ENCODE measurements at regions not wholly inside any gene's neighbourhood (a gene's known extent, or its start where the extent isn't known, plus 50 kb on each side); places are given as distances from the start of the nearest gene placed in this dataset.

DNA sequence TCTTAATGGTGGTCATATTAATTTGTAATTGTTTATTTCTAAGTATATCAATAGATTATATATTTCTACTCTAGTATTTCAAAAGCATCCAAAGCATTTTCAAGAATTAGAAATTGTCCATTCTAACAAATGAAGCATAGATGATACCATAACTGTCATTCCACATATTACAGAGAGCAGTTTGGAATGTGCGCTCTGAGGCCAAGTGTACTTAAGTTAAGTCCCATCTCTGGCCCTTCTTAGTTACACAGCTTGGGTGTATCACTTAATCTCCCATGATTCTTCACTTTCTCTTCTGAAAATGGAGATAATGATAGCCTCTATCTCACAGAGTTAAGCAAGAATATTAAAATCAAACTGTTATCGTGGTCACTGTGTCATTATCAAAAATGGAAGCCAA, 281.1 kb downstream of the MRPL39 start:
- DNase-seq: no peak

DNA sequence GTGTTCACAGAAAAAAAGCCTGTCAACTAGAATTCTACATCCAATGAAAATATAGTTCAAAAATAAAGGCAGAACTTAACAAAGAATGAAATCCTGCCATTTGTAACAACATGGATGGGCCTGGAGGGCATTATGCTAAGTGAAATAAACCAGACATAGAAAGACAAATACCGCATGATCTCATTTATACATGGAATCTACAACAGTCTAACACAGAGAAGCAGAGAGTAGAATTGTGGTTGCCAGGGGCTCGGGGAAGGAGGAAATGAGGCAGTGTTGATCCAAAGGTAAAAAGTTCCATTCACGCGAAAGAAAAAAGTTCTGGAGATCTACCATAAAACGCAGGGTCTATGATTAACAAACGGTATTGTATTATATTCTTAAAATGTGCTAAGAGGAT, 282.6 kb downstream of the MRPL39 start:
- DNase-seq: no peak

DNA sequence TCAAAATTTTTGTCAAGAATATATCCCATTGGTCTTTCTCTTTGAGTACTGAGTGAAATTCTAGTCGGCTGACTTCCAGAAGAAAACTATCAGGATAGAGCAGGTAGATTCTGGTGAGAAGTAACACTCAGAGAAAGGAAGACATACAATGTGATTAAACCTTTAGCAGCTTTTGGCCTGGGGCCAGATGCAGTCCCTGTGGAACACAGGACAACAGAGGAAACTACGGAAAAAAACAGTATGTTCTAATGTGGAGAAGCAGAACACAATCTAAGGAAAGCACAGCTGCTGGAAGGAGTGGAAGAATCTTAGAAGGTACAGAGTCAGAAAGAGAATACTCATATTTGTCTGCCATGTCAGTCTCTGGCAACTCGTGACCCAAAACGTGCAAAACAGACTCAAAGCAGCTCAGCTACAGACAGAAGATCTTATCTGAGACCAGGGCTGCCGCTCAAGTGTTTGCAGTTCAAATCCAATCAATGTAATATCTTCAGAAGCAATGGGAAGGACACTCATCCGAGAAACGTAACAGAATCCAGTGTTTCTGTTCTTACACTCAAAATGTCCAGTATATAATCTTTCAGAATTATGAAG, 283.8 kb downstream of the MRPL39 start:
- DNase-seq: no peak

DNA sequence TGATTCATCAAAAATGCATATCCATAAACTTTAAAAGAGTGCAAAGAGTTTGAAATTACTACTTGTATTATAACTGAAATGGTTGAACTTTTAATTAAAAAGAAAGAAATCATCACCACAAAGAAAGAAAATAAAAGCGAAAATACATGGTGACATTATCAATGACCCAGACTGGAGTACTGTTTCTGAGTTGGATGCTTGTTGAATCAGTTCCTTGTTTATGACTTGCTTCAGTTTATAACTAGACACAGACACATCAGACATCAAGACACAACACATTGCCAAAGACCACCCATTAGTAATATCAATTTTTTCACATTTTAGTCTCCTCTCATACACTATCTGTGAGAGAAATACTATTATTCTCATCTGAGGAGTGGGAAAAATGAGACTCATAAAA, 293.0 kb downstream of the MRPL39 start:
- no peak for DNase-seq

DNA sequence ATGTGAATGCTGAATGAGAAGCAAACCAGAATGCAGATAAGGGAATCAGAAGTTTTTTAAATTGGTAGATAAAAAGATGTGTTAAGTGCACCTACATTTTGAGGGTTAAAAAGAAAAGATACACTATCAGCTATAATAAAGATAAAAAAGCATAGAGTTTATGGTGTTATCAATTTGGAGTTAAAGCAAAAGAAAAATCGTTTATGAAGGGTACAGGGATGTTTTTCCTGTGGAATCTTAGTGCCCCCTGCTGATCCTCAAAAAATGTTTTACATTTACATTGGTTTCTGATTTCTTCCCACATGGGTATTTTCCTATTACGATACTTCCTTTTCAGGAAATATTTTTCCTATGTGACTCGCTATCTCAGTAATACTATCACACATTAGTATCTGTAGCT, 293.5 kb downstream of the MRPL39 start:
- DNase-seq: no peak

DNA sequence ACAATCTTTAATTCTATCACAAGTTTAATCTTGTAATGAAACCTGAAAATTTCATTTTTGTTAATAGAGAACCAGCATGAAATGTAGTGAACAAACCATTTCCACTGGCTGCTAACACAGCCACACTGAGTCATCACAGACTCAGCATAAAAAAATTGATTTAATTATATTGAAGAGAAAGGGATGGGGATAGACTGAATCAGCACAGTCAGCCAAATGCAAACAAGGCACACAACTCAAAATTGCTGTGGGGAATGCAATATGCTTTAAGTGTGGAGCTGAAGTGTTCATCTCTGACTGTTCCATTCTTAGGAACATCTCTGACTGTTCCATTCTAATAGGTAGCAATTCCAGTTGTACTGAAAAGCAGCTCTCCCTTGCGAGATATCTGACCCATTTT, 299.8 kb downstream of the MRPL39 start:
- no peak for DNase-seq

DNA sequence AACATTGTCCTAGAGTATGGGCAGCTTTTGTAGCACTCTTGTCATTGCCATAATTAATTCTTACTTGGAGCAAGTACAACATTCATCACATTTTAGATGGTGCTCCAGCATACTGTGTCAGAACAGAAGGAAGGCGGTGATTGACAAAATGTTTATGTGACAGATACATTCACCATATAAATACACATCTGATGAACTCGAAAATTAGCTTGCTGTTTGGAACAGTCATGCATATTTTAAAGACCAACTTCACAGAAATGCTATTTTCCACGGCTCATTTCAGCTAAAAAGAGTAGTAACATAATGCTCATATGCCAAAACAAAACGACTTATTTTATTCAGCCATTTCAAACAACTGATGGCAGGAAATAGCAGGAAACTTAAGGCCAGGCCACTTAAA, 302.7 kb downstream of the MRPL39 start:
- DNase-seq: no peak

DNA sequence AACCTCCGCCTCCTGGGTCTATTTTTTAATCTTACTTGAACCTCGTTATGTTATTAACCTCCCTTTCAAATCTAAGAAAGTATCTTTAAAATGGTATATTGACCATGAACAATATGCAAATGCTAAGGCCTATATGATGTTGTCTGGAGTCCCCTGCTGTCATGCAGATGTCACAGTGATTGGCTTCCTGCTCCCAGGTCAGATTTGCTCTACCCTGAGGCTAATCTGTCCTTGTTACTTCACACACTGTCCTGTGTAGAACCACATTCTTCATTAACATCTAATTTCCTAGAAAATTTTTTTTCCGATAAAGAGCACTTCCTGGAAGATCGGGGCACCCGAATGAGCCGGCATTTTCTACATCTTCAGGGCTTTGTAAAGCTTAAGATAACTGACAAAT, 306.6 kb downstream of the MRPL39 start:
- no peak for DNase-seq

DNA sequence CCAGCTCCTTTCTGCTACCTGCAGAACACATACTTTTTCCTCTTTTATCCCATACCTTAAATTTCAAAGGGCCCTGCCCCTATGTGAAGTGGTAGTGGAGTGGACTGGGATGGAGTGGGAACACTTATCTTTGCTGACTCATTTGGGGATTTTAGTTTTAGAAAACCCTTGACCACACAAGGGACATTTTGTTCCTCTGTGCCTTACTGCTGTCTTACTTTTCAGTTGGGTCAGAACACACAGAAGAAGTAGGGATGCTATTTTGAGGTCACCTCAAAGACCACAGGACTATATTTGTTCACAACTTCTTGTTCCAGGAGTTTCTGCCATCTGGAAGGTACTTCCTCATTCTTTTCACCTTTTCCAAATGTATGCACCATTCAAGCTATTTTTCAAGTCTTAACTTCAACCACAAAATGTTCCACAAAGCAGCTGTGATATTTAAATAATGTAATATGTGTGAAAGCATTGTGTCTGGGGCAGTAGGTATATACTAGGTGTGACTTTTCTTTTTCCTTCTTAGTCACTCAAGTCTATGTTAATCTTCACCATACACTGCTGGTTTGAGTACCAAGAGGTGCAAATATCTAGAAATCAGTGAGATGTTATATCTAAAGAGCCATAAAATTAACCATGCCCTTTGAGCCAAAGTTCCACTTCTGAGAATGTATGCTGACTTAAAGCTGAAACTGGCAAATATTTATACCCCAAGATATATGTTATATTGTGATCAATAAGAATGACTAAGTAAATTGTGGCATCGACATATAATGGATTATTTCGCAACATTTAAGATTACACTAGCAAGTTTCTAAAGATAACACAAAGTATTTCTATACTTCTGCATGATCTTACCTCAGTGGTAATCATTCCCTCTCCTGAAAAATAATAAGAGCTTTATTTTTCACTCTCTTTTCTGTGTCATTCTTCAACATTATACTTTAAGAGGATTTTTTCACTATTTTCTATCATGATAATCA, 308.5 kb downstream of the MRPL39 start:
- DNase-seq: no peak

- DNase-seq: no peak
Measured at GRCh38 chr21:25297117-25297516, 310.2 kb downstream of the MRPL39 start.

DNA sequence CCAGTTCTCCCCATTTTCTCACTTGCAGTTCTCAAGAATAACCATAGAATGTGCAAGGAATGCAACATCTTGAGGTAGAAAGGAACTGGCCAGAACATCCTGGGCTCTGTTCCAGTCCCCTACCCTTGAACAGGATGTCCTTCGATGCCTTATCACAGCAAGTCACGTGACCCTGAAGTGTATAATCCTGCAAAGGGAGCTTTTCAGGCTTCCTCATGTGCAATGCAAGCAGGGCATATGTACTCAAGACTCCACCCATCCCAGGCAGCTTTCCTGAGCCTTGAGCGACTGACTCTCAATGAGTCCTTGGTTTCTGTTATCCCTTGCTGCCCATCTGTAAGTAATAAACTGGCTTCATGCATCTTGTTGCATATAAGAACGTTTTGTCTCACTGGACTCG, 311.0 kb downstream of the MRPL39 start:
- DNase-seq: no peak

DNA sequence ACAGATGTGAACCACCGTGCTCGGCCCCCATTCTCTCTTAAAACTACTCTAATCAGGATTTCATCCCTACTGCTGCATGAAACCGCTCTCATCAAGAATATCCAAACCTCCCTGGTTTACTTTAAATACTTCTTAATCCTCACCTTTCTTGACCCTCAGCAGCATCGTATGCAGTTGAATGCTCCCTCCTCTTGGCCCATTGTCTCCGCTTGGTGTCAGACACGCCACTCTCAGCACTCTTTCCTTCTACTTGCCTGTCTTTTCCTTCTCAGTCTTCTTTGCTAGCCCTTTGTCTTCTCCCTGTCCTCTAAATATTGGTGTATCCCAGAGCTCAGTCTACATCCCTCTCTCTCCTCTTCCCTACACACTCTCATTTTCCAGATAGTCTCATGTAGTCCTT, 314.9 kb downstream of the MRPL39 start:
- DNase-seq: no peak

- DNase-seq: no peak
Measured at GRCh38 chr21:25283720-25284119, 323.6 kb downstream of the MRPL39 start.

GRCh38 chr21:25281134-25281533, 326.1 kb downstream of the MRPL39 start:
- DNase-seq: no peak

DNA sequence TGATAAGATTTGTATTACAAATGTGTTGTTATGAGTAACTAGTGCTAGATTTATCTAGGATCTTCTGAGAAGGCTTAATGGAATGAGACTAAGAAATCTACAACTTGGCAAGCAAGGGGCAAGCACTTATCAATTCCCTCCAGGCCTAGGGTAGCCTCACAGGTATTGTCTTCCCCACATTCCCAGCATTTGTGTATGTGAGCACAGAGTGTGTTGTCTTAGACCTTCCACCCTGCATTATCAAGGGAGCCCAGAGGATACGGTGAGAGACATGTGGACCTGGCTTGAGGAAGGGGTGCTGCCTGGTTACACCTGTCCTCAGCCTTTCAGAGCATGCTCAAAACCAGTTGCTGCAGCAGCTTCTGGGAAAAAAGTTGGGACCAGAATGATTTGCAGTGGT, 327.2 kb downstream of the MRPL39 start:
- DNase-seq: no peak

DNA sequence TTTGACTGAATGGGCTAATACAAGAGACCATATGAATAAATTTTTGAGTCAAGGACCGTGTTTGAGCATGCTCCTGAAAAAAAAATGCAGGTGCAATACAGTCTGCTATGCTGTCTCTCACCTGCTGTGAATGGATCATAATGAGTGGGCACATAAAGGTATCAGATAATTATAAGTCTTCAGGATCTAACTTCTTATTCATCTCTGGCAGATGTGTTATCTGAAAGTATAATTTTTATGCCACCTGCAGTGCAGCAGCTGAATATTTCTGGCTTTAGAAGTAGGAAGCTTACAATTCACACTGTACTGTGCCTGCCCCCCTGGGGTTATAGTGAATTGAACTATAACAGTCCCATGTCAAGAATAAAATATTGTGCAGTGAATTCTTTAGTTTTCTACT, 333.3 kb downstream of the MRPL39 start:
- no peak for DNase-seq

- no peak for DNase-seq
Measured at GRCh38 chr21:25254491-25255174, 352.6 kb downstream of the MRPL39 start.

GRCh38 chr21:25246546-25246945, 360.7 kb downstream of the MRPL39 start:
- no peak for DNase-seq

DNA sequence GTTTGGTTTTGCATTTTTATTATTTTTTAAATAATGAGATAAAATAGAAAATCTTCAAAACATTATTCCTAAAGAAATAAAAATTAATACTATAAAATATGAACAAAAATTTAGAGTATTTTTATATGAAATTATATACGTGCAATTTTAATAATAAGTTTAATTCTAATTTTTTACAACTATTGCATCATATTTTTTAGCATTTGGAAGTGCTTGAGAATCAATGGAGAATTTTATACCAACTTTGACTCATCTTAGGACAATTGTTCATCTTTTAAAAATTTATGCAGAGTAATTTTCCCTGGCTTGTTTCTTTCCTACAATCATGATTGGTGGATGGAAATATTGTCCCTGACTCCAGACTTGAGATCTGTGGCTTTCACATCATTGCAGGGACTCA, 362.5 kb downstream of the MRPL39 start:
- DNase-seq: no peak

- DNase-seq: no peak
Measured at GRCh38 chr21:25243808-25244207, 363.5 kb downstream of the MRPL39 start.

GRCh38 chr21:25240974-25241373, 366.3 kb downstream of the MRPL39 start:
- no peak for DNase-seq

DNA sequence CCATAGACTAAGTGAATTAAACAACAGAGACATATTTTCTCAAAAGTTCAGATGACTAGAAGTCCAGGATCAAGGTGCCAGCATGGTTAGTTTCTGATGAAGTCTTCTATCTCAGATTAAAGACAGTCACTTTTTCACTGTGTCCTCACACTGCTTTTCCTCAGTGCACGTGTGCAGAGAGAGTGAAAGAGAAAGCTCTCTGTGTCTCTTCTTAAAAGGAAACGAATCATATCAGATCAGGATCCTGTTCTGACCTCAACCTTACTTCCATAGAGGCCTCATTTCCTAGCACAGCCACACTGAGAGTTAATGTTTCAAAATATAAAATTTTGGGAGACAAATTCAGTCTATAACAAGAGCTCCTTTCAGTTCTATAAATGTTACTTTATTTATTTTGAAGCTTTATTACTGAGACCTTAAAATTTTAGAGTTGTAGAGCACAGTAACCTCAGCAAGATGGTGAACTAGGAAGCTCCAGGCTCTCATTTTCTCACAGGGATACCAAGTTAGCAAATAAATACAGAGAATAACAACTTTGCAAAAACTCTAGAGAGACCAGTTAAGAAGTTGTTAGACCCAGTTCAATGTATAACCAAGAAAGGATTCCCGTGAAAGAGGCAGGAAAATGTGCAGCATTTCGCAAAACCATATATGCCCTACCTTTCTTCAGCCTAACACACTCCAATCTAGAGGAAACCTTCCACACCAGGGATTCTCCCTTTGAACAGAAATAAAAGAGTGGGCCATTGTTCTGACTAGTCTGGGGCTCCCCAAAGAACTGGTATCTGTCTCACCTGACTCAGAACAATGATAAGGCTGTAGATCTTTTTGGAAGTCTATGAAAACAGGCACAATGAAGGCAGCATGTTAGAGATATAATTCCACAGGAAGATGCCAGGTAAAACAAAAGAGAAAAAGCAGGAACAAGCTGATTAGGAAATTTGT, 372.2 kb downstream of the MRPL39 start:
- no peak for DNase-seq

- no peak for DNase-seq
Measured at GRCh38 chr21:25220954-25221353, 386.3 kb downstream of the MRPL39 start.
